ENCODE measurements at regions not wholly inside any gene's neighbourhood (a gene's known extent, or its start where the extent isn't known, plus 50 kb on each side); places are given as distances from the start of the nearest gene placed in this dataset.

GRCh38 chr20:55667024-55667423, 338.3 kb downstream of the CBLN4 start:
- no peak for ATAC-seq (ENCODE audit: low read depth in 2 of 2)
- H3K4me3 Mint-ChIP-seq, result no peak overlapping the region
- H3K27me3 Mint-ChIP-seq, result no peaks in the 10 kb centered on the region
- Histone ChIP-seq H3K36me3 (ENCODE audit: control insufficient read depth, insufficient read depth, low read length) (no peaks in the 10 kb centered on the region), H3K9me3 (ENCODE audit: control insufficient read depth in 2 of 2, low read length in 2 of 2) (peaks cover 0 to 2% of the 10 kb centered on the region in 2 experiments), H3K27me3 (ENCODE audit: control insufficient read depth, insufficient read depth, low read length) (no peaks in the 10 kb centered on the region), H3K4me3 (ENCODE audit: low read depth, low read length) (no peak overlapping the region), H3K27ac (ENCODE audit: insufficient read depth, low read length, poor library complexity, severe bottlenecking) (no peak overlapping the region), H3K4me1 (ENCODE audit: control insufficient read depth, insufficient read depth, low read length, poor library complexity, severe bottlenecking) (no peaks in the 10 kb centered on the region)
- no peak for DNase-seq
- H3K9me3 Mint-ChIP-seq, result peaks cover 0 to 11% (median 3%) of the 10 kb centered on the region in 7 donors
- no peaks in the 10 kb centered on the region for H3K4me1 Mint-ChIP-seq
- H3K27ac Mint-ChIP-seq, result no peak overlapping the region
- no peaks in the 10 kb centered on the region for H3K36me3 Mint-ChIP-seq

DNA sequence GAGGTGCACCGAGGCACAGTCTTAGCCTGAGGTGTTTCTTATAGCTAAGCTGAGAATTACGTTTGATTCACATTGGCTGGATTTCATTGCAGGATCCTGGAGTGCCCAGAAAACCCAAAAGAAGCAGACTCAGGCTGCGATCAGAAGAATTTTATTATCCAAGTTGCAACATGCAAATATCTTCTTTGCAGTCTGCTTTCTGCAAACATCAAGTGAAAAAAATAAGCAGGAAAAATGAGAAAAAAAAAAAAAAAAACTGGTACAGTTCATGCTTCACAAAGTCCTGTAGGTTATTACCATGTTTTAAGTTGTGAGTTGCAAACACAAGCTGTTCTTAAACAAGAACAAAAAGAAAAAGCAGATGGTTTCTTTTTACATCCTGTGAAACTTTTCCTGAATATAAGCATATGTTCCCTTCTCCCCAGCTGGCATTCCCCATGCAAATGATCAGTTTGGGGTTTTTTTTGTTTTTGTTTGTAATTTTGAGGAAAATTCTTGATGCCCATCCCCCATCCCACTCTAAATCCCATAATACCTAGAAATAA, 349.0 kb downstream of the CBLN4 start:
- H3K9me3 Mint-ChIP-seq, result peaks cover 0 to 14% (median 4%) of the 10 kb centered on the region in 7 donors
- H3K36me3 Mint-ChIP-seq, result no peaks in the 10 kb centered on the region
- no peaks in the 10 kb centered on the region for H3K4me1 Mint-ChIP-seq
- Histone ChIP-seq H3K9me3 (ENCODE audit: control insufficient read depth in 2 of 2, low read length in 2 of 2) (peaks cover 0 to 3% of the 10 kb centered on the region in 2 experiments), H3K4me1 (ENCODE audit: control insufficient read depth, insufficient read depth, low read length, poor library complexity, severe bottlenecking) (no peaks in the 10 kb centered on the region), H3K4me3 (ENCODE audit: low read depth, low read length) (no peak overlapping the region), H3K27me3 (ENCODE audit: control insufficient read depth, insufficient read depth, low read length) (no peaks in the 10 kb centered on the region), H3K27ac (ENCODE audit: insufficient read depth, low read length, poor library complexity, severe bottlenecking) (no peak overlapping the region), H3K36me3 (ENCODE audit: control insufficient read depth, insufficient read depth, low read length) (no peaks in the 10 kb centered on the region)
- DNase-seq (no peak), ATAC-seq (ENCODE audit: low read depth in 2 of 2) (no peak)
- H3K4me3 Mint-ChIP-seq, result no peak overlapping the region
- no peak overlapping the region for H3K27ac Mint-ChIP-seq
- no peaks in the 10 kb centered on the region for H3K27me3 Mint-ChIP-seq

- no peak for ATAC-seq (ENCODE audit: low read depth in 2 of 2)
- Mint-ChIP-seq H3K27ac (no peak overlapping the region), H3K36me3 (no peaks in the 10 kb centered on the region), H3K27me3 (no peaks in the 10 kb centered on the region), H3K4me1 (no peaks in the 10 kb centered on the region), H3K4me3 (no peak overlapping the region), H3K9me3 (peaks cover 0 to 18% (median 2%) of the 10 kb centered on the region in 7 donors)
- no peaks in the 10 kb centered on the region for H3K4me1 ChIP-seq (ENCODE audit: control insufficient read depth, insufficient read depth, low read length, poor library complexity, severe bottlenecking)
- H3K36me3 ChIP-seq (ENCODE audit: control insufficient read depth, insufficient read depth, low read length), result no peaks in the 10 kb centered on the region
- no peak for DNase-seq
- no peak overlapping the region for H3K4me3 ChIP-seq (ENCODE audit: low read depth, low read length)
- no peak overlapping the region for H3K27ac ChIP-seq (ENCODE audit: insufficient read depth, low read length, poor library complexity, severe bottlenecking)
- H3K9me3 ChIP-seq (ENCODE audit: control insufficient read depth in 2 of 2, low read length in 2 of 2), result peaks cover 0 to 3% of the 10 kb centered on the region in 2 experiments
- no peaks in the 10 kb centered on the region for H3K27me3 ChIP-seq (ENCODE audit: control insufficient read depth, insufficient read depth, low read length)
Measured at GRCh38 chr20:55650657-55651360, 354.5 kb downstream of the CBLN4 start.

- Mint-ChIP-seq H3K36me3 (no peaks in the 10 kb centered on the region), H3K27ac (no peak overlapping the region), H3K27me3 (no peaks in the 10 kb centered on the region), H3K9me3 (peaks cover 0 to 16% (median 2%) of the 10 kb centered on the region in 7 donors), H3K4me1 (no peaks in the 10 kb centered on the region), H3K4me3 (no peak overlapping the region)
- no peak for DNase-seq
- no peak for ATAC-seq (ENCODE audit: low read depth in 2 of 2)
- H3K27me3 ChIP-seq (ENCODE audit: control insufficient read depth, insufficient read depth, low read length), result no peaks in the 10 kb centered on the region
- no peak overlapping the region for H3K27ac ChIP-seq (ENCODE audit: insufficient read depth, low read length, poor library complexity, severe bottlenecking)
- no peaks in the 10 kb centered on the region for H3K4me1 ChIP-seq (ENCODE audit: control insufficient read depth, insufficient read depth, low read length, poor library complexity, severe bottlenecking)
- peaks cover 0 to 3% of the 10 kb centered on the region in 2 experiments for H3K9me3 ChIP-seq (ENCODE audit: control insufficient read depth in 2 of 2, low read length in 2 of 2)
- no peak overlapping the region for H3K4me3 ChIP-seq (ENCODE audit: low read depth, low read length)
- no peaks in the 10 kb centered on the region for H3K36me3 ChIP-seq (ENCODE audit: control insufficient read depth, insufficient read depth, low read length)
Measured at GRCh38 chr20:55649254-55649653, 356.1 kb downstream of the CBLN4 start.

DNA sequence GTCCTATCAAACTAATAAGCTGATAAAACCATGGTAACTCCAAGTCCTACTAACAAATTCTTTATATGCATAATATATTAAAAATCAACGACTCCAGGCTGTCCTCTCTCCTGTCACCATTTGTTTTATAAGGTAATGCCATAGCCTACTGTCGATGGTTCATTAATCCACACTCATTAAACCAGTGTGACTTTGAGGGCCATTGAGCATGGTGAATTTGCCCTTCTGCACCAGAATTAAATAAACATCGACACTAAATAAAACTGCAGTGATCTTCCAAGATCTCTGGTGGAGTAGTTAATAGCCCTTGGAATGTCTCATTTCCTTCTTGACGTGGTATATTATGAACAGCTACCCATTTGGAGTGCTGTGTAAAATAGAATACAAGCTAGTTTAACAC, 358.5 kb downstream of the CBLN4 start:
- H3K9me3 ChIP-seq (ENCODE audit: control insufficient read depth in 2 of 2, low read length in 2 of 2), result no peaks in the 10 kb centered on the region
- H3K4me3 ChIP-seq (ENCODE audit: low read depth, low read length), result no peak overlapping the region
- no peaks in the 10 kb centered on the region for H3K4me1 Mint-ChIP-seq
- H3K27ac Mint-ChIP-seq, result no peak overlapping the region
- H3K36me3 Mint-ChIP-seq, result no peaks in the 10 kb centered on the region
- no peaks in the 10 kb centered on the region for H3K27me3 Mint-ChIP-seq
- H3K9me3 Mint-ChIP-seq, result peaks cover 2 to 20% (median 6%) of the 10 kb centered on the region in 7 donors
- no peak overlapping the region for H3K27ac ChIP-seq (ENCODE audit: insufficient read depth, low read length, poor library complexity, severe bottlenecking)
- ATAC-seq (ENCODE audit: low read depth in 2 of 2) (no peak), DNase-seq (no peak)
- no peaks in the 10 kb centered on the region for H3K36me3 ChIP-seq (ENCODE audit: control insufficient read depth, insufficient read depth, low read length)
- no peaks in the 10 kb centered on the region for H3K4me1 ChIP-seq (ENCODE audit: control insufficient read depth, insufficient read depth, low read length, poor library complexity, severe bottlenecking)
- no peaks in the 10 kb centered on the region for H3K27me3 ChIP-seq (ENCODE audit: control insufficient read depth, insufficient read depth, low read length)
- H3K4me3 Mint-ChIP-seq, result no peak overlapping the region

GRCh38 chr20:55641497-55641896, 363.8 kb downstream of the CBLN4 start:
- Histone ChIP-seq H3K27ac (ENCODE audit: insufficient read depth, low read length, poor library complexity, severe bottlenecking) (no peak overlapping the region), H3K9me3 (ENCODE audit: control insufficient read depth in 2 of 2, low read length in 2 of 2) (no peaks in the 10 kb centered on the region), H3K4me3 (ENCODE audit: low read depth, low read length) (no peak overlapping the region), H3K27me3 (ENCODE audit: control insufficient read depth, insufficient read depth, low read length) (no peaks in the 10 kb centered on the region), H3K4me1 (ENCODE audit: control insufficient read depth, insufficient read depth, low read length, poor library complexity, severe bottlenecking) (no peaks in the 10 kb centered on the region), H3K36me3 (ENCODE audit: control insufficient read depth, insufficient read depth, low read length) (no peaks in the 10 kb centered on the region)
- no peak for DNase-seq
- Mint-ChIP-seq H3K4me1 (no peaks in the 10 kb centered on the region), H3K9me3 (peaks cover 2 to 18% (median 4%) of the 10 kb centered on the region in 7 donors), H3K36me3 (no peaks in the 10 kb centered on the region), H3K27me3 (no peaks in the 10 kb centered on the region), H3K27ac (no peak overlapping the region), H3K4me3 (no peak overlapping the region)
- ATAC-seq (ENCODE audit: low read depth in 2 of 2), result no peak

DNA sequence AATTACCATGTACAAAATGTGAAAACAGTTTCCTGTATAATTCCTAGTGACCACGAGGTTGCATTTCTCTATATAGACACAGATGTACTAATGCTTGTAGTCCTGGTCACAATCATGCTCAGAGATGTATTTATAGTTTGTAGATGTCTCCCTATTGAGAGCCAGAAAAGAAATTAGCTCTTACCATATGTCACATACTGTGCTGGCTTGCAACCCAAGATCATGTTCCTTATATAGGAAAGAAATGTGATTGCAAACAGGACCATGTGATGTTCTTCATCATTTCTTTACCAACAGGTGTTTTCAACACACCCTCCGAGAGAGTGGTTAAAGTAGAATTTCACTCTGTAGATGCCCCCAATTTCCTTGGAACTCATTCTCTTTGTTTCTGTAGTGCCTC, 369.4 kb downstream of the CBLN4 start:
- no peak for DNase-seq
- no peaks in the 10 kb centered on the region for H3K36me3 ChIP-seq (ENCODE audit: control insufficient read depth, insufficient read depth, low read length)
- no peak for ATAC-seq (ENCODE audit: low read depth in 2 of 2)
- no peaks in the 10 kb centered on the region for H3K27me3 ChIP-seq (ENCODE audit: control insufficient read depth, insufficient read depth, low read length)
- no peaks in the 10 kb centered on the region for H3K4me1 Mint-ChIP-seq
- no peaks in the 10 kb centered on the region for H3K4me1 ChIP-seq (ENCODE audit: control insufficient read depth, insufficient read depth, low read length, poor library complexity, severe bottlenecking)
- H3K36me3 Mint-ChIP-seq, result no peaks in the 10 kb centered on the region
- H3K27ac Mint-ChIP-seq, result no peak overlapping the region
- H3K9me3 Mint-ChIP-seq, result peaks cover 0 to 14% (median 5%) of the 10 kb centered on the region in 7 donors
- no peaks in the 10 kb centered on the region for H3K27me3 Mint-ChIP-seq
- peaks cover 0 to 1% of the 10 kb centered on the region in 2 experiments for H3K9me3 ChIP-seq (ENCODE audit: control insufficient read depth in 2 of 2, low read length in 2 of 2)
- no peak overlapping the region for H3K4me3 ChIP-seq (ENCODE audit: low read depth, low read length)
- no peak overlapping the region for H3K27ac ChIP-seq (ENCODE audit: insufficient read depth, low read length, poor library complexity, severe bottlenecking)
- no peak overlapping the region for H3K4me3 Mint-ChIP-seq

- no peak overlapping the region for H3K27ac ChIP-seq (ENCODE audit: insufficient read depth, low read length, poor library complexity, severe bottlenecking)
- H3K27me3 ChIP-seq (ENCODE audit: control insufficient read depth, insufficient read depth, low read length), result no peaks in the 10 kb centered on the region
- no peak overlapping the region for H3K4me3 ChIP-seq (ENCODE audit: low read depth, low read length)
- no peak overlapping the region for H3K27ac Mint-ChIP-seq
- no peak for DNase-seq
- no peaks in the 10 kb centered on the region for H3K36me3 ChIP-seq (ENCODE audit: control insufficient read depth, insufficient read depth, low read length)
- no peak for ATAC-seq (ENCODE audit: low read depth in 2 of 2)
- H3K9me3 Mint-ChIP-seq, result peaks cover 0 to 12% (median 7%) of the 10 kb centered on the region in 7 donors
- H3K27me3 Mint-ChIP-seq, result no peaks in the 10 kb centered on the region
- peaks cover 0 to 1% of the 10 kb centered on the region in 2 experiments for H3K9me3 ChIP-seq (ENCODE audit: control insufficient read depth in 2 of 2, low read length in 2 of 2)
- no peaks in the 10 kb centered on the region for H3K4me1 Mint-ChIP-seq
- H3K4me1 ChIP-seq (ENCODE audit: control insufficient read depth, insufficient read depth, low read length, poor library complexity, severe bottlenecking), result no peaks in the 10 kb centered on the region
- H3K36me3 Mint-ChIP-seq, result no peaks in the 10 kb centered on the region
- H3K4me3 Mint-ChIP-seq, result no peak overlapping the region
Measured at GRCh38 chr20:55632592-55632991, 372.7 kb downstream of the CBLN4 start.

Data from CD4-positive, CD25-positive, alpha-beta regulatory T cell (primary cell).